ENCODE measurements at regions not wholly inside any gene's neighbourhood (a gene's known extent, or its start where the extent isn't known, plus 50 kb on each side); places are given as distances from the start of the nearest gene placed in this dataset.

DNA sequence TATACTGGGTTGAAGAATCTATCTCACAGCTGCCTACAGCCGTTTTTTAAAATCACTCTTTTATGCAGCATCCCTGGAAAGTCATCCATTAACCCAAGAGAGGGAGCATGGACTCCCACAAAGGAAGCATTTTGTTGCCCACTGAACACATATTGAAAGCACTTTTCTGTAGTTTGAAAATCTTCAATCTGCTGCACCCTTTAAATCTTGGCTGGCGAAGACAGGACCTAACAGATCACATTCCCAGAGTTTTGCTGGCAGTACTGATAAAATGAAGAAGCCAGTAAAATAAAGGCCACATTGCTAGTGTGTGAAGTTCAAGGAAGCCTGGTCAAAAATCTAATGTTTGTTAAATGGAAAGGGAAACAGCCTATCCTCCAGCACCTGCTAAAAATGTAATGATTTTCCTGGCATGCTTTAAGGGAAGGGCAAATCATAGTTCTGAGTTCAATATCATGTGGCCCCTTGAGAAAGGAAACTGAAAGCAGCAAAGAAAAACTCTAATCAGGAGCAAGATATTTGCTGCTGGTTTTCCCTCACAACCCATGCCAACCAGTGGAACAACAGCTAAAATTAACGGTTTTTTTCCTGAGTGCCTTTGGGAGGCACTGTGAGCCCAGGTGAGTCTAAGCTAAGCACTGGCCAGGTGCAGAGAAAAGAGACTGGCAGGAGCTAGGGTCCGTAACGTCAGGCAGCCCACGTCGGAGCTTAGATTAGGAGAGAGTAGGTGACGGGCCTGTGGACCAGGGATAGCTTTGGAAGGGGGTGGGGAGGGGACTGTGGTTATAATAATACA is 97.9 kb upstream of the PALS2 start:
- DNase-seq (ENCODE audit: low read depth in 2 of 2) = no peak

DNA sequence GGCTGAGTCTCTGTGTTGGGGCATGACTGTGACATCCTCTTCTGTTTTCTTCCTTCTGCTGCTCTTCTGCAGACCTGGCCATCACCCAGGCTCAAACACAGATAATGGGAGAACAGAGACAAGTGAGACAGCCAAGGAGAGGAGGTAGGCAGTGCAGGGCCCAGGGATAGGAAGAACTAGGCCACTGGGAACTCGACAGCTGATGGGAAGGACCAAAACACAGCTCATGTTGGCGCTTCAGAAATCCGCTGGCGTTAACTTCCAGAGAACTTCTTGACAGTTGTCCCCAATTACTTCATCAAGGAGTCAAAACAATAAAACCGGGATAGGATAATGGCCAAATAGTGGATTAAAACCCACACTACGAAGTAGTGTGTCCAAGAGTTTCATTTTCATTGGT is 97.0 kb upstream of the PALS2 start:
- DNase-seq (ENCODE audit: low read depth in 2 of 2) = no peak

DNA sequence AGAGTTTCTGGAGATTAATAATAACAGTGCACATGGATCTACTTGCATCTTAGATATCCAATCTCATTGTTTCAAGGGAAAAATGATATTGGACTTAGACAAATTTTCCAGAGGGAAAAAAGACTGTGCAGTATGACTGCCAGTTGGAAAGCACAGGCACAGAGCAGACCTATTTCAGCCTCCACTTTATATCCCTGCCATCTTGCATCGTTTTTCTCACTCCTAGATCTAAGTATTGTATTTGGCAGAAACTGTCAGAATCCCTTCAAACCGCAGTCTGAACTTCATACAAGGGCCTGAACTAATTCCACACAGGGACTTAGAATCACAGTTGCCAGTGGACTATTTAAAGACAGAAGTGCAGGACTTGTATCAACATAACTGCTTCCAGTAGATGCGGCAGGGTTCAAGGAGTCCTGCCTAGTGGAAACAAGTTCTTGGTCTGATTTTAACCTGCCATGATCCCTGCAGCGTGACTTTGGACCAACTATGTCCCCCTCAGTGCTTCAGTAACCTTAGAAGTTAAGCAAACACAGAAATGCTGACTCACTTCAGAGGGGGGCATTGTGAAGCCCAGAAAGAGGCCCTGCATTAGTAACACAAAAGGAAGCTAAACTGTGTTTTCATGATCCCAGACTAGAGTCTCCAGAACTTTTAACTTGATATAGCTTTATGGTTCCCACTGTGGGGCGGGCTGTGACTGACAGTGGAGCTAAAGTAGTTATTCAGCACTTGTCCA is 95.7 kb upstream of the PALS2 start:
- DNase-seq (ENCODE audit: low read depth in 2 of 2) = no peak

DNA sequence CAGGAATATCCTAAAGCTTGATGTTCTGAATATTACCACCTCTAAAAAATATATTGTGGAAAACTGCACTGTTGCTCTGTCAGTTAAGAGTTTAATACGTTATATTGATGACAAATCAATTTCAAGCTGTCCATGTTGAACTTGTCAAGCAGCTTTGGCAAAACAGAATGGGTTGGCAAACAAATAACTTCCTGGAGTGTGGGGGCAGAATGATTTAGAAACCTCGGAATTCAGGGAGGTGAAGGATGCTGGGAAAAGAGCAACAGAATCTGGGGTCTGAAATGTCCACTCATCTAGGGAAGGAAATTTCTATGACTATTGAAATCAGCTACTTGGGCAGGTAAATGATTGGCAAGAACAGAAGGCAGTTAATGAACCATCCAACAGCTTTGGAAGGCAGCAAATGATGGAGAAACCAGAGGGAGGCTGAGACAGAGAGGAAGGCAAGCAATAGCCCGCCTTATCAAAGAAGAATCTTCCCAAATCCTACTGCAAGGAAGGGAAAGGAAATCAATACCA is 95.1 kb upstream of the PALS2 start:
- DNase-seq (ENCODE audit: low read depth in 2 of 2) = no peak

DNA sequence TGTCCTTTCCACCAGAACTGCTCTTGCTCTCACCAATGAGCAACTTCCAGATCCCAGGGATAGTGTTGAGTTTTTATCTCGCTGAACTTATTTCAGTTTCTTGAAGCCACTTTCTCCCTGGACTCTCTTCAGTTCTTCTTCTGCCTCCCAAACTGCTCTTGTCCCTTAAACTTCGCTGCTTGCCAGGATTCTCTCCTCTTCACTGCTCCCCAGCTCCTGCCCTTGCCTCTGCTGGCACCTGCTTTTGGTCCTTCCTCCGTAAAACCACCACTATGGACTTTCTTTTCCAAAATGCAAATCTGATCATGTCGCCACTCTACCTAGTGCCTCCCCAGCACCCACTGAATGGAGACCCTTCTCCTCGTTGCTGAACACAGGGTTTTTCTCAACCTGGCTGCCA is 92.8 kb upstream of the PALS2 start:
- DNase-seq (ENCODE audit: low read depth in 2 of 2) = no peak

DNA sequence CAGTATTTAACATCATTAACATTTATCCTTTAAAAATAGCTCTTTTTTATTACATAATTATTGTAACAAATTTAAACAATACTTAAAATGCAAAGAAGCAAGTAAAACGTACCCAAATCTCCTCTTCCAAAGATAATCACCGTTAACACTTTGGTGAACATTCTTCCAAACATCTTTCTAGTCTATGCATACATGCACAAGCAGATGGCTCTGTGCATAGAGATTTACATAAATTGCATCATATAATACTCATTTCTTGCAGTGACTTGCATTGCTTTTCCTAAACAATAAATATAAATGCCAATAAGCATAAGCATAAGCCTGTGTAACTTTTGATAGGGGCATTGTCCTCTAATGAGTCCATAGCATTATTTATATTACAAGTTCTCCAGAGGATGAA is 89.4 kb upstream of the PALS2 start:
- no peak for DNase-seq (ENCODE audit: low read depth in 2 of 2)

DNA sequence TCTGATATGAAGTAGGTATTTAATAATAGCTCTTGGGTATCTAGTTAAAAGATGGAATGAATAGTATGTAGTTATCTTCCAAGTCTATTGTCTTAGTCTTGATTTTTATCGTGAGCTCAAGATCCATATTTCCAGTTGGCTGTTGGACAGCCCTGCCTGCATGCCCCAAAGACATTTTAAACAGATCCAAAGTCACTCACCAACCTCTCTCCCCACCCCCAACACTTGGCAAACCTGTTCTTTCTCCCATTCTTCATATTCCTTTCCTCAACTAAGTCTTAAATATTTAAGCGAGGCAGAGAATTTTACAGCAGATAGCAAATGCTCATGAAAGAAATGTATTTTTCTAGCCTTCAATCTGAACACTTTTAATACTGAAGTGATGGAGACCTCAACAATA is 80.7 kb upstream of the PALS2 start:
- no peak for DNase-seq (ENCODE audit: low read depth in 2 of 2)

DNA sequence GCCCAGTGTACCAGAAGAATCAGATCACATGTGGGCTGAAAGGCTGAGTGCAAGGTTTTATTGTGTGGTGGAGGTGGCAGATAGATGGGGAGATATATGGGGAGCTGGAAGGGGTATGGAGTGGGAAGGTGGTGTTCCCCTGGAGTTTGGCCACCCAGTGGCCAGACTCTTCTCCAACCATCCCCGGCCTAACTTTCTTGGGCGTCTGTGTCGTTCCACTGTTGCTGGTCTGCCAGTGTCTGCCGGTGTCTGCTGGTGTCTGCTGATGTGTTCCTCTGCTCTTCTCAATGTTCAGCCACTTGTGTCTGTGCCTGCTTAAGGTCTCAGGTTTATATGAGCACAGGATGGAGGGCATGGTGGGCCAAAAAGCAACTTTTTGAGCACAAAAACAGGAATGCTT is 78.4 kb upstream of the PALS2 start:
- no peak for DNase-seq (ENCODE audit: low read depth in 2 of 2)

DNA sequence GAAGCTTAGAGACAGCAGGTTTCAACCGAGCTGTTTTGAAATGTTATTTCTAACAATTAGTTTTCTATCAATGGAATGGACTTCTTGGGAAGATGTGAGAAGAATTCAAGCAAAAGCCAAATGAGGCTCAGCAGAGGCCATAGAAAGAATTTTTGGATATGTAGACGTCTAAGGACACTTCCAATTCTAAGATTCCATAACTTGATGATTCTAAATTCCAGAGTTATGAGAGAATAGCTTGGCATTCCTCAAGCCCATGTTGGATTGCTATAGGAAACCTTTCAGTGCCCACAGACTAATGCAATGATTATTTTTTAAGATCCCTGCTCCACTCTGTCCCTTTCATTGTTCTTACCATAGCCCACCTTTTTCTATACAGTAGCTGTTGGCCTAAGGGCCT is 77.2 kb upstream of the PALS2 start:
- no peak for DNase-seq (ENCODE audit: low read depth in 2 of 2)

DNA sequence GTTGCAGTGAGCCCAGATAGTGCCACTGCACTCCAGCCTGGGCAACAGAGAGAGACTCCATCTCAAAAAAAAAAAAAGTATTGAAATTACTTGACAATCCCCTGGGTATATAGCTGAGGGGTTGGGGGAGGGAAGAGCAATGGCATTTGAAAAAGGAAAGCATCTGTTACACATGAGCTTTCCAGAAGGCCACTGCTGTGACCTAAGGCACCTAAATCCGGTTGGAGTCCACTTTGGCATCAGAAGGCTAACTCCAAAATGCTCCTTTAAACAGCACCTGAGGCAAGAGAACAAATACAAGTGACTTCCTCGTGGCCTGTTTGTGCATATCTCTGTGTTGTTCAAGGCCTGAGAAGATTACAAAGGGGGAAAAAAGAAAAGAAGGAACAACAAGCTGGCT is 74.8 kb upstream of the PALS2 start:
- no peak for DNase-seq (ENCODE audit: low read depth in 2 of 2)

DNA sequence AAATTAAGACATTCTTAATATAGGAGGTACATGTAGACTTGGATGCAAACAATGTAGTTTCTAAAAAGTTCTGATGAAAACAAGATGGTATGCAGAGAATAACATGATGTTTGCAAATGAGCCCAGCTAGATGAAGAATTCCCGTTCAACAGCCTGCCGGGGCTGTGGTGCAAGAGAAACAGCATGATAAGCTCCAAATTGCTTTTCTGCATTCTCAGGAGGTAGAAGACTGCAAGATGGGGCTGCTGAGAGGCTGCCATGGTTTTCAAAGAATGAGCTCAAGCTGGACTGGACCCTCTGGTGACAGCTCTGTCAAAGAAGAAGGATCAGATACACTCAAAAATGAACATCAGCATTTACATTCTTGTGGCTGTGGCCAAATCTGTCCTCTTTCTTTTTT is 73.4 kb upstream of the PALS2 start:
- DNase-seq (ENCODE audit: low read depth in 2 of 2) = no peak

DNA sequence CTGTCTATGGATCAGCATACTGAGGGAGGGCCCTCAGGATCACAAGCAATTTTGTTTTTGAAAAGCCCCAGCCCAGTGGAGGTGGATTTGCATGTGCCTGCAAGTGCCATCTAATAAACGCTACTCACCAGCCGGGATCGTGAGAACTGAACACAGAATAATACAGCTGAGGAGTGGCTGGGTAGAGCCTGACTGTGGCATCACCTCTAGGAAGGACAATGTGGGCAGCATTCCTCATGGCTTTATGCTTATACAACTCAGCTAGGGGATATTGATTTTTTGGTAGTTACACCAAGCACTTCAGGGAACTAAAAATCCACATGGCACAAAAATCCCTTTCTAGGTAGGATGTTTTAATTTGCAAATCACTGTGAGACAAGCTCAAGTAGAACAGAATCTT is 72.7 kb upstream of the PALS2 start:
- no peak for DNase-seq (ENCODE audit: low read depth in 2 of 2)

DNA sequence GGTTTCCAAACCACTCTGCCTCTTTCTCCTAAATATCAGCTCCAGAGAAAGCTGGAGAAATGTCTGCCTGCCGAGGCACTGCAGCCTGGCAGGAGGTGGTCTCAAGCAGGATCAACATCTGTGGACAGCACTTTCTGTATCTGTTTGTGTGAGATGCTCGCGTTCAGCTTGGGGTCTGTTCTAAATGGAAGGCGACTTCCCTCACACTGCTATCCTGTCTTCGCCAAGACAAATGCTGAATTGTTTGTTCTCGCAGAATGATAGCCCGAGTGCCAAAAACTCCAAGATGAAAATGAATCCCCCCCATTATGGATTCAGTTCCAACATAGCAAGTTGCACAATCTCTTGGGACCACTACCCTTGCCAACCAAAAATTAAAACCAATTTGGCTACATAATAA is 72.2 kb upstream of the PALS2 start:
- DNase-seq (ENCODE audit: low read depth in 2 of 2) = no peak

DNA sequence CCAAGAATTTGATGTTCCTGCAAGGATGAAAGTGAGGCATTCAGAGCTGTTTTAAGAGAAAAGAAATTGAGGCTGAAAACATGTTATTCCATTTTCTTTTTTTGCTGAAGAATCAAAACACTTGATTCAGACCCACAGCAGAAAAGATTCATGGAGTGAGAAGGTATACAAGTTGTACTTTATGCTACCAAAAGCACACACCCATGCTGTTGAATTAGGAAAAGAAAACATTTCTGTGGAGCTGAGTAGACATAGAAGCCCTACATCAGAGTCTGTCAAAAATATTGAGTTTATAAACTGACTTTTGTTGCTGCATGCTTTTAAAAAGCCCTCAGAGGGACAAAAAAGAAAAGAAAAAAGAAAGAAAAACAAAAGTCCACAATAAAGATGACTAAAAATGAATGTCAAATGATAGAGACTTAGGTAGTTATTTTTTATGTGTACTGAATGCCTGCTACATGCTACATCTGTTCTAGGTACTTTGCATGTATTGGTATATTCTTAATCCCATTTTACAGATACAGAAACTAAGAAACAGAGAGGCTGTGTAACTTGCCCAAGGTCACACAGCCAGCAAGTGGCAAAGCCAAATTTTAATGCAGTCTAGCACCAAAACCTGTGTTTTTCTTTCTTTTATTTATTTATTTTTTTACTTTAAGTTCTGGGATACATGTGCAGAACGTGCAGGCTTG is 71.7 kb upstream of the PALS2 start:
- DNase-seq (ENCODE audit: low read depth in 2 of 2) = no peak

DNA sequence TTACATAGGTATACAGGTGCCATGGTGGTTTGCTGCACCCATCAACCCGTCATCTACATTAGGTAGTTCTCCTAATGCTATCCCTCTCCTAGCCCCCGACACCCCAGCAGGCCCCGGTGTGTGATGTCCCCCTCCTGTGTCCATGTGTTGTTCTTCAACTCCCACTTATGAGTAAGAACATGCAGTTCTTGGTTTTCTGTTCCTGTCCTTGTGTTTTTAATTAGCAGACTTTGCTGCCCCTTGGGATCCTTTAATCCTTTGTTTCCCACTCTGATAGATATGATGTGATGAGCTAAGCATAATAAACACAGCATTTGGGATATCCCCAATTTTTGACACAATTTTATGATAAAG is 71.1 kb upstream of the PALS2 start:
- no peak for DNase-seq (ENCODE audit: low read depth in 2 of 2)

DNA sequence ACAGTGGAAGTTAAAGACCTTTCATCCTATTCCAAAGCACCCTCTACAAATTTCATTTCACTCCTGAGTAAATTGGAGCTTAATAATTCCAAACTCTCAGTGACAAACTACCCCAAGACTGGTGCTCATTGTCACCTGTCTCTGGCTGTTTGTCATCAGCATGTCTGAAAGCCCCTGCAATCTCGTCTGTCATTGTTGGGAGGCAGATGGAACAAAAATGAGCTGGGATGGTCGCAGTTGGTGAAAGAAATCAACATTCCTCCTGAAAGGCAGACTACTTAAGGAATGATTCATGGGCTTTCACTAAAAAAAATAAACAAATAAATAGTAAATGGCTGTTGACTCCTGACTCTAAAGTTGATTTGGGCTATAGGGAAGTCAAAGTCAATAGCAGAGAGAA is 69.7 kb upstream of the PALS2 start:
- DNase-seq (ENCODE audit: low read depth in 2 of 2) = no peak

DNA sequence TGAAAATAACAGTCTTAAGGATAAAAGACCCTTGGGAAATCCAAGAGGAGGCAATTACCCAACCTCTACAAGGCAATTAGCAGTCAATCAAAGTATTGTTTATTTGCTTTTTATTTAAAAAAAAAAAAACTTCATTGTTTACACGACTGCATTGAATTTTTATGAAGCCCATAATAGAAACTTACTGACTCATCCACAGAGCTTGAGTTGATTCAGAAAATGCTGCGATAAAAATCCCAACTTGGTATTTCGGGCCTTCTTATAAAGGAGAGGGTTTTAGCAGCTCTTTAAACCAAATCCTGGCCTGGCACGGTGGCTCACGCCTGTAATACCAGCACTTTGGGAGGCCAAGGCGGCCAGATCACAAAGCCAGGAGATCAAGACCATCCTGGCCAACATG is 69.2 kb upstream of the PALS2 start:
- no peak for DNase-seq (ENCODE audit: low read depth in 2 of 2)

DNA sequence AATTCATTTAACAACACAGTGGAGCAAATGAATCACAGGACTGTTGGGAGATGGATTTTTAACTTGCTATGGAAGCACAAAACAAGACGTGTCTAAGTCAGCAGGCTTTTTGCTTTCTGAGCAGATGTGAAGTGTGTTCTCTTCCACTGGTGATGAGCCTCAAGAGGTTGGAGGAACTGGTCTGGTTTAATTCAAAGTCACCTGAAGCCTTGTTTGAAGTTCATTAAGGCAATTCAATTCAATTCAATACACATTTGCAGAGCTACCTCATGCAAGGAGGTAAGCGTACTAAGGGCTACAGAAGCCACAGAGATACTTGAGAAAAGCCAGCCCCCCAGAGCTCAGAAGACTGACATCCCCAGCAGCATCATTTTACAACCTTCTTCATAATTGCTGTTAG is 68.4 kb upstream of the PALS2 start:
- DNase-seq (ENCODE audit: low read depth in 2 of 2) = no peak

DNA sequence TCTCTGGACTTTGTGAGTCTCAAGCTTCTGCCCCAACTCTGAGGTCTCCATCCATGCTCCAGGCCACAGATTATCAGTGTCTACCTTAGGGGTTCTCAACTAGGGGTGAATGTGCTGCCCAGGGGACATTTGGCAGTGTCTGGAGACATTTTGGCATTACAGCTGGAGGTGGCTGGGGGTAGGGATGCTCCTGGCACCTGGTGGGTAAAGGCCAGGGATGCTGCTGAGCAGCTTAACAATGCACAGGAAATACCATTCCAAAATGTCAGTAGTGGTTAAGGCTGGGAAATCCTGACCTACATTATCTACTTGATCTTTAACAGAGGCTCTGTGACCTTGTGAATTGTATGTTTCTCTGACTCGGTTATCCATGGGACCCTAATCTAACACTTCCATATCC is 67.3 kb upstream of the PALS2 start:
- no peak for DNase-seq (ENCODE audit: low read depth in 2 of 2)

DNA sequence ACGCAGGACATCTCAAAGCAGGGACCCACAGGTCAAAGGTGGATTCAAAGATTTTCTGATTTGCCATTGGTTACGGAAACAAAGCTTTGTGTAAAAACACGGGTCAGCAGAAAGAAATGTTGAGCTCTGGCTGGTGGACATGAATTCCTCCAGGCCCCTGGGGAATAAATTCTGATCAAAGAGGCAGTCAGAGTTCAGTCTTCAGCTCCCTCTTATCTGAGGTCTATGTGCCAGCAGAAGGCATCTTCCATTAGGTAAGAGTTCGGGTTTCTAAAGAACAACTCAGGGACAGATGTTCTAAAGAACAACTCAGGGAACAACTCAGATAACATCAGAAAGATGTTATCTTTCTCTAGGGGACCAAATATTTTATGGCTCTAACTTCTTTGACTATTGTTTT is 64.9 kb upstream of the PALS2 start:
- DNase-seq (ENCODE audit: low read depth in 2 of 2) = no peak

DNA sequence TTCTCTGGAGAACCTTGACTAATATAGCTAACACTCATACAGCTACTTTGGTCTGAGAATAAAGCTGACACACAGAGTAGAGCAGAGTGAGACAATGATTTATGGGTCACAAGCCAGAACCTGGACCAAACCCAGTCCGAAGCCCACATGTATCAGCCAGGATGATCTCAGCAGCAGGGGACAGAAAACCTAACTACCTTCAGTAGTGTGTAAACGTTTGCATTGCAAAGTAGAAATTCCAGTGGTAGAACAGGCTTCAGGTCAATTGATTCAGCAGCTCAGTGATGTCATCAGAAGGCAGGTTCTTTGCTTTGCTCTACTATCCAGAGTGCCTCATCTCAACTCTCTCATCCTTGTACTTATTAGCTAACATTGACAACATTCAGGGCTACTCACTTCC is 62.5 kb upstream of the PALS2 start:
- no peak for DNase-seq (ENCODE audit: low read depth in 2 of 2)

DNA sequence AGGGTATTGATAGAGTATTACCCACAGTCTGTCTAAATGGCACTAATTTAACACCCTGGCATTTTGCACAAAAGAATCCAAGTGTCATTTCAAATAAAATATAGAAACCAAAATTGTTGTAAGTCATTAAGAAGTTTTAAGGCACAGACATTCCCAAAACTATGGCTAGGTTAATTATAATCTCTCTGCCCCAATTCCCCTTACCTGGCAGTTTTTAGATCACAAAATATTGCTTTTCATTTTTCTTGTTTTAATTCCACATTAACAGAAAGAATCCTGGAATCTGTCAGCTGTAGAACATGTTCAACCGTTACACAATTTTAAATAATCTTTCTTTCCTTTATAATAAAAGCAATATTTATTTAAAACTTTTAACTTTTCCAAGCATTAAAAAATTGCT is 56.1 kb upstream of the PALS2 start:
- DNase-seq (ENCODE audit: low read depth in 2 of 2) = no peak

Measured in stimulated activated CD8-positive, alpha-beta memory T cell treated with anti-CD3 and anti-CD28 coated beads, Interleukin-7, amount 100 ng/mL, for 4 hours (primary cell).